VCaP (cell line): ENCODE measurements at regions not wholly inside any gene's neighbourhood (a gene's known extent, or its start where the extent isn't known, plus 50 kb on each side); places are given as distances from the start of the nearest gene placed in this dataset.

Experiments
- H3K27ac ChIP-seq: fragments of 450-650 bp; 2 replicates; pipeline ENCODE4 v1.5.1; 2017
- TF ChIP-seq, protein P1 (sequence below): fragments of 450-650 bp; conservative IDR thresholded peaks from 2 replicates; pipeline ENCODE4 v1.5.1; 2017; ENCODE audit warnings: mild to moderate bottlenecking, moderate library complexity

DNA sequence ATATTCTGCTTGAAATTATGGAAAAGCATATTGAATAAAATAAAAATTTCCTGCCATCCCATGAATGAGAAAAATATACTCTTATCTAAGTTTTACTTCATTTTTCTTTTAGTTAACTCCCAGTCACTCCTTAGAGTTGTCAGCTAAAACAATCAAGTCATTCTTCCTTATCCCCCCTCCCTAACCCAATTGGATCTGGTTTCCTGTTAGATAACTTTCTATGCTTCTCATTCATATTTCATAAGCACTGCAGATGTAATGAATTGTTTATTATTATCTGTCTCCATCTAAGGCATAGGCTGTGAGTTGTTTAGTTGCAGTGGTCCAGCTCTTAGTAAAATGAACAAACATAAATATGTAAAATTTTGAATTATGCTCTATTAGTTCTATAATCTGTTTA lies 244.0 kb upstream of the GCFC2 start:
- H3K27ac ChIP-seq: no peak overlapping the region
- TF ChIP-seq, protein P1, sequence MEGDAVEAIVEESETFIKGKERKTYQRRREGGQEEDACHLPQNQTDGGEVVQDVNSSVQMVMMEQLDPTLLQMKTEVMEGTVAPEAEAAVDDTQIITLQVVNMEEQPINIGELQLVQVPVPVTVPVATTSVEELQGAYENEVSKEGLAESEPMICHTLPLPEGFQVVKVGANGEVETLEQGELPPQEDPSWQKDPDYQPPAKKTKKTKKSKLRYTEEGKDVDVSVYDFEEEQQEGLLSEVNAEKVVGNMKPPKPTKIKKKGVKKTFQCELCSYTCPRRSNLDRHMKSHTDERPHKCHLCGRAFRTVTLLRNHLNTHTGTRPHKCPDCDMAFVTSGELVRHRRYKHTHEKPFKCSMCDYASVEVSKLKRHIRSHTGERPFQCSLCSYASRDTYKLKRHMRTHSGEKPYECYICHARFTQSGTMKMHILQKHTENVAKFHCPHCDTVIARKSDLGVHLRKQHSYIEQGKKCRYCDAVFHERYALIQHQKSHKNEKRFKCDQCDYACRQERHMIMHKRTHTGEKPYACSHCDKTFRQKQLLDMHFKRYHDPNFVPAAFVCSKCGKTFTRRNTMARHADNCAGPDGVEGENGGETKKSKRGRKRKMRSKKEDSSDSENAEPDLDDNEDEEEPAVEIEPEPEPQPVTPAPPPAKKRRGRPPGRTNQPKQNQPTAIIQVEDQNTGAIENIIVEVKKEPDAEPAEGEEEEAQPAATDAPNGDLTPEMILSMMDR: no peak

DNA sequence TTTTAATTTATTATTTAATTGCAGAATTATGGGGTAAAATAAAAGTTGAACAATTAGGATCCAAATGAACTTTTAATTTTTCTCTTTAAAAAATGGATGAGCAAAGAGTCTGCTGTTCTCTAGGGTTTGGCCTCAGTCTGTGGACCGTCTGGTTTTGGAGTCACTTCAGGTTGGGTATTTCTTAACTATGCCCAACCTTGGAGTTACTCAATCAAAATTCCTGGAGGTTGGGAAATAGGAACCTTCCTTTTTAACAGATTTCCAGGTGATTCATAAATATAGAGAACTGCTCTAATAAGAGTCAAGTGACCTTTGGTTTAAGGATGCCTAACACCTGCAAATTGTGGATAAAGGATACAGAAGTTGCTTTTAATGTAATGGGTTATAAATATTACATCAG lies 241.5 kb upstream of the GCFC2 start:
- H3K27ac ChIP-seq: no peak overlapping the region
- TF ChIP-seq, protein P1: no peak

GRCh38 chr2:75949385-75950030 lies 238.8 kb upstream of the GCFC2 start:
- no peak overlapping the region for H3K27ac ChIP-seq
- TF ChIP-seq, protein P1: no peak

- TF ChIP-seq, protein P1: no peak
- no peak overlapping the region for H3K27ac ChIP-seq
Measured at GRCh38 chr2:75936311-75936710, 225.6 kb upstream of the GCFC2 start.

DNA sequence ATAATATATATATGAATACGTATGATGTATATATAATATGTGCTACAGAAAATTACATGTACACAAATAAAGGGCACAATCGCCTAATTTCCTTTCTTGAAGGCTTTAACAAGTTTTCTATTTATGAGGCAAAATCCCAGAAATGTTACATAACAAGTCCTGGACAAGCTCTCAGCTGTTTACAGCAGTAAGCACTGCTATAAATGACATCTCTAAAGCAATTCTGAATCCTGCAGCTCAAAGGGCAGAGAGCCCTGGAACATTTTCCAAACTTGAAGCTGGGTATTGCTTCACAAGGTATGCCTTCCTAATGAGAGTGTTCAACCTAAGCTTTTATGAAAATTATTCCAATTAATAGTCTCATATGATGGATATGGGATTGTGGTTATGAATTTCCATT lies 222.3 kb upstream of the GCFC2 start:
- no peak overlapping the region for H3K27ac ChIP-seq
- TF ChIP-seq, protein P1: no peak

- TF ChIP-seq, protein P1: no peak
- no peak overlapping the region for H3K27ac ChIP-seq
Measured at GRCh38 chr2:75928093-75928492, 217.4 kb upstream of the GCFC2 start.

DNA sequence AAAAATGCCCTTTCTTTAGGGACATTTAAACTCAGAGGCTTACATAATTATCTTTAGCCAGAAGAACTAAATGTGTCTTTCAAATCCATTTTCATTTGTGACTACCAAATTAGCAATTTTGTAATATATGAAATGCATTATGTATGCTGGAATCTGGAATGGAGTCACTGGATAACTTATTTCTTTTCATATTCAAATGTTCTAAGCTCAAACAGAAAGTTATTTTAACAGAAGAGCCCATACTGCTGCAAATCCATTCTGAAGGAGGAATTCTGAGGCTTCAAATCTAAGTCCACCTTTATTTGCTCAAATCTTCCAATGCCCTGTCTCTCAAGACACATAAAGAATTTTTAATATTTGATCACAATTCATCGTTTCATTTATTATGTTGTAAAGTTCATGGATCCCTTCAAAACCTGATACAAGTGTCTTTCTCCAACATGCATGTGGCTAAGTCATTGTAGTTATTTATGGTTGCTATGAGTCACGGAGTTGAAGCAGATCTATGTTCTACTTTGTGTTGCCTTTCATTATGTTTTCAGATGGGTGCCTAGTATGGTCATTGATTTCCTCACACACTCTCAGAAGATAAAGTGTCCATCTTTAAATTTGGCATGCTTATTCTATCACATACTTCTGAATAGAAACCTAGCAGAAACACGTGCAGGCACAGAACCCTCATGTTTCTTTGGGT lies 214.8 kb upstream of the GCFC2 start:
- H3K27ac ChIP-seq: no peak overlapping the region
- TF ChIP-seq, protein P1: no peak
